ENCODE measurements at regions not wholly inside any gene's neighbourhood (a gene's known extent, or its start where the extent isn't known, plus 50 kb on each side); places are given as distances from the start of the nearest gene placed in this dataset.

DNA sequence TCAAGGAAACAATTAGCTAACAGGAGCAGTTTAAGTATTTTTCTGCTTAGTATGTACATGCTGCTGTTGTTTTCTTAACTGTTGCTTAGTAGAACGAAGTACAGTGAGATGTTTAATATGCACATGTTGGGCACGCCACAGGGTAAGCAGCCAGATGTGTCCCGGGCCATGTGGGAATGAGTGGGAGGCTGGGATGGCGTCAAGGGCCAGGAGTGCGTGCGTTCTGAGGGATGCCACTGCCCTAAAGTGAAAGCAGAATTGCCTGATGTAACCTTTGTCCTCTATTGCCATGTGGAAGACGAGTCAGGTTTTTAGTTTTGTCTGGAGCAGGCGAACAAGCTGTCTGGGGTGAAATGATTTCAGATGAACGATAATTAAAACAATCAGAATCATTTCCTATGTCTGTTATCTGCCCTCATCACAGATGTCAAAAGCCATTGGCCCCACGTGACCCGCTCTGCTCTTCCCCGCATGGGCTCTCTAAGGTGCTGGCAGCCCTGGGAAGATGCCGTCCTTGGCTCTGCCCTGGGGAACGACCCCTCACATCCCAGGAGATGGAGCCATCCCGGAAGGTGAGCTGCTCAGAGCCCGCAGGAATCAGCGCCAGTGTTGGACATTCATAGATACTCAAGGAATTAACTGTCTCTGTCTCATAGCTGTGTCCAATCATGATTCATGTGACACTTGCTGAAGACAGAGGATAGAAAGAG lies 356.6 kb upstream of the IRX4 start:
- Histone ChIP-seq H3K9me3 (ENCODE audit: low read length) (peaks cover 3% of the 10 kb centered on the region), H3K4me2 (ENCODE audit: low read length) (no peak overlapping the region), H4K20me1 (ENCODE audit: insufficient read depth) (no peaks in the 10 kb centered on the region), H3K27ac (ENCODE audit: low read length) (no peak overlapping the region), H2AFZ (ENCODE audit: low read depth, low read length) (no peak overlapping the region), H3K4me3 (ENCODE audit: low read length) (no peak overlapping the region), H3K36me3 (ENCODE audit: insufficient read depth, low read length) (no peaks in the 10 kb centered on the region), H3K27me3 (ENCODE audit: insufficient read depth, low read depth, low read length) (no peaks in the 10 kb centered on the region), H3K9me2 (ENCODE audit: insufficient read depth, low read length) (no peaks in the 10 kb centered on the region), H3K9ac (ENCODE audit: low read length) (no peak overlapping the region), H3K79me2 (replicated peaks; ENCODE audit: insufficient read depth, low read length) (no peaks in the 10 kb centered on the region), H3F3A (ENCODE audit: insufficient read depth, low read length, poor library complexity, severe bottlenecking) (no peaks in the 10 kb centered on the region)
- no peak for TF ChIP-seq TAF1 (IDR thresholded peaks at IDR 0.05; ENCODE audit: low read depth)
- TF ChIP-seq EP300 (conservative IDR thresholded peaks at IDR 0.05; ENCODE audit: poor library complexity, severe bottlenecking): no peak

DNA sequence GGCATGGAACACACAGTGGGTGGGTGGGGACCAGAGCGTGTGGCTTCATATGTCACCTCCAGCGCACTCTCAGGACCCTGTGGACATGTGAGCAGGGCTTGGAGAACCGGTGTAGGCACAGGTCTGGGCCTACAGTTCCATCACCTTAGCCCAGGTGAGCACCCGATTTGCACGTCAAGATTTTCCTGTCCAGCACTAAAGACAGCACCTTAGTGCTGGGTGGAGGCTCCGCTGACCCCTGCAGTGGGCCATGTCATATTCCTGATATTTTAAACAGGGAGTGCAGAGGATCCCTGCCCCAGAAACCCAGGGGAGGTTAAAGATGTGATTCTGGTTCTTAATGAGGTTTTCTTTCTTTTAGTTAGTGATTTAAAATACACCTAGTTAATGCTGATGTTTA lies 356.0 kb upstream of the IRX4 start:
- Histone ChIP-seq H3K4me2 (ENCODE audit: low read length) (no peak overlapping the region), H4K20me1 (ENCODE audit: insufficient read depth) (no peaks in the 10 kb centered on the region), H2AFZ (ENCODE audit: low read depth, low read length) (no peak overlapping the region), H3K27ac (ENCODE audit: low read length) (no peak overlapping the region), H3K9me3 (ENCODE audit: low read length) (peaks cover 3% of the 10 kb centered on the region), H3K4me3 (ENCODE audit: low read length) (no peak overlapping the region), H3K27me3 (ENCODE audit: insufficient read depth, low read depth, low read length) (no peaks in the 10 kb centered on the region), H3K9ac (ENCODE audit: low read length) (no peak overlapping the region), H3F3A (ENCODE audit: insufficient read depth, low read length, poor library complexity, severe bottlenecking) (no peaks in the 10 kb centered on the region), H3K9me2 (ENCODE audit: insufficient read depth, low read length) (no peaks in the 10 kb centered on the region), H3K36me3 (ENCODE audit: insufficient read depth, low read length) (no peaks in the 10 kb centered on the region), H3K79me2 (replicated peaks; ENCODE audit: insufficient read depth, low read length) (no peaks in the 10 kb centered on the region)
- TF ChIP-seq RAD21 (conservative IDR thresholded peaks at IDR 0.05) (no peak), POLR2AphosphoS5 (IDR thresholded peaks at IDR 0.05) (no peak), MXI1 (conservative IDR thresholded peaks at IDR 0.05; ENCODE audit: poor library complexity, severe bottlenecking) (no peak), EP300 (conservative IDR thresholded peaks at IDR 0.05; ENCODE audit: poor library complexity, severe bottlenecking) (no peak), EZH2 (IDR thresholded peaks at IDR 0.05; ENCODE audit: borderline replicate concordance, insufficient read depth, low read length, poor library complexity, severe bottlenecking) (no peak), SMC3 (conservative IDR thresholded peaks at IDR 0.05; ENCODE audit: poor library complexity) (no peak), TAF1 (IDR thresholded peaks at IDR 0.05; ENCODE audit: low read depth) (no peak)
- TF ChIP-seq, protein P1, sequence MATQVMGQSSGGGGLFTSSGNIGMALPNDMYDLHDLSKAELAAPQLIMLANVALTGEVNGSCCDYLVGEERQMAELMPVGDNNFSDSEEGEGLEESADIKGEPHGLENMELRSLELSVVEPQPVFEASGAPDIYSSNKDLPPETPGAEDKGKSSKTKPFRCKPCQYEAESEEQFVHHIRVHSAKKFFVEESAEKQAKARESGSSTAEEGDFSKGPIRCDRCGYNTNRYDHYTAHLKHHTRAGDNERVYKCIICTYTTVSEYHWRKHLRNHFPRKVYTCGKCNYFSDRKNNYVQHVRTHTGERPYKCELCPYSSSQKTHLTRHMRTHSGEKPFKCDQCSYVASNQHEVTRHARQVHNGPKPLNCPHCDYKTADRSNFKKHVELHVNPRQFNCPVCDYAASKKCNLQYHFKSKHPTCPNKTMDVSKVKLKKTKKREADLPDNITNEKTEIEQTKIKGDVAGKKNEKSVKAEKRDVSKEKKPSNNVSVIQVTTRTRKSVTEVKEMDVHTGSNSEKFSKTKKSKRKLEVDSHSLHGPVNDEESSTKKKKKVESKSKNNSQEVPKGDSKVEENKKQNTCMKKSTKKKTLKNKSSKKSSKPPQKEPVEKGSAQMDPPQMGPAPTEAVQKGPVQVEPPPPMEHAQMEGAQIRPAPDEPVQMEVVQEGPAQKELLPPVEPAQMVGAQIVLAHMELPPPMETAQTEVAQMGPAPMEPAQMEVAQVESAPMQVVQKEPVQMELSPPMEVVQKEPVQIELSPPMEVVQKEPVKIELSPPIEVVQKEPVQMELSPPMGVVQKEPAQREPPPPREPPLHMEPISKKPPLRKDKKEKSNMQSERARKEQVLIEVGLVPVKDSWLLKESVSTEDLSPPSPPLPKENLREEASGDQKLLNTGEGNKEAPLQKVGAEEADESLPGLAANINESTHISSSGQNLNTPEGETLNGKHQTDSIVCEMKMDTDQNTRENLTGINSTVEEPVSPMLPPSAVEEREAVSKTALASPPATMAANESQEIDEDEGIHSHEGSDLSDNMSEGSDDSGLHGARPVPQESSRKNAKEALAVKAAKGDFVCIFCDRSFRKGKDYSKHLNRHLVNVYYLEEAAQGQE (IDR thresholded peaks at IDR 0.05; ENCODE audit: borderline replicate concordance): no peak
- TF ChIP-seq, protein P2, sequence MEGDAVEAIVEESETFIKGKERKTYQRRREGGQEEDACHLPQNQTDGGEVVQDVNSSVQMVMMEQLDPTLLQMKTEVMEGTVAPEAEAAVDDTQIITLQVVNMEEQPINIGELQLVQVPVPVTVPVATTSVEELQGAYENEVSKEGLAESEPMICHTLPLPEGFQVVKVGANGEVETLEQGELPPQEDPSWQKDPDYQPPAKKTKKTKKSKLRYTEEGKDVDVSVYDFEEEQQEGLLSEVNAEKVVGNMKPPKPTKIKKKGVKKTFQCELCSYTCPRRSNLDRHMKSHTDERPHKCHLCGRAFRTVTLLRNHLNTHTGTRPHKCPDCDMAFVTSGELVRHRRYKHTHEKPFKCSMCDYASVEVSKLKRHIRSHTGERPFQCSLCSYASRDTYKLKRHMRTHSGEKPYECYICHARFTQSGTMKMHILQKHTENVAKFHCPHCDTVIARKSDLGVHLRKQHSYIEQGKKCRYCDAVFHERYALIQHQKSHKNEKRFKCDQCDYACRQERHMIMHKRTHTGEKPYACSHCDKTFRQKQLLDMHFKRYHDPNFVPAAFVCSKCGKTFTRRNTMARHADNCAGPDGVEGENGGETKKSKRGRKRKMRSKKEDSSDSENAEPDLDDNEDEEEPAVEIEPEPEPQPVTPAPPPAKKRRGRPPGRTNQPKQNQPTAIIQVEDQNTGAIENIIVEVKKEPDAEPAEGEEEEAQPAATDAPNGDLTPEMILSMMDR (IDR thresholded peaks at IDR 0.05; ENCODE audit: poor library complexity, severe bottlenecking): no peak

All from neural cell (in vitro differentiated cells).